Vagina (tissue), 2 donors: ENCODE measurements at regions not wholly inside any gene's neighbourhood (a gene's known extent, or its start where the extent isn't known, plus 50 kb on each side); places are given as distances from the start of the nearest gene placed in this dataset.

ENCODE experiments used
- POLR2A ChIP-seq, 2 donors: fragments of 450-650 bp; IDR thresholded peaks; one replicate each; pipeline ENCODE4 v1.6.1; 2017; ENCODE audit warnings: antibody characterized with exemption in 2 of 2, mild to moderate bottlenecking in 2 of 2, moderate library complexity in 2 of 2
- POLR2AphosphoS5 ChIP-seq, 2 donors: sonication (generic); formaldehyde crosslinking; IDR thresholded peaks; one replicate each; pipeline ENCODE4 v1.9.0; 2017; ENCODE audit warnings: antibody characterized with exemption in 2 of 2, mild to moderate bottlenecking in 2 of 2, low read depth in 1 of 2; ENCODE audit not compliant: insufficient read depth in 1 of 2
- TF ChIP-seq, protein P1 (sequence below), 3 experiments: fragments of 450-650 bp in 2 of 3; fragments of 200-600 bp in 1 of 3; sonication (generic) in 1 of 3; IDR thresholded peaks; one replicate each; pipeline ENCODE4 v1.5.1; 2017 to 2019; ENCODE audit warnings: antibody characterized with exemption in 3 of 3, mild to moderate bottlenecking in 2 of 3, moderate library complexity in 2 of 3

DNA sequence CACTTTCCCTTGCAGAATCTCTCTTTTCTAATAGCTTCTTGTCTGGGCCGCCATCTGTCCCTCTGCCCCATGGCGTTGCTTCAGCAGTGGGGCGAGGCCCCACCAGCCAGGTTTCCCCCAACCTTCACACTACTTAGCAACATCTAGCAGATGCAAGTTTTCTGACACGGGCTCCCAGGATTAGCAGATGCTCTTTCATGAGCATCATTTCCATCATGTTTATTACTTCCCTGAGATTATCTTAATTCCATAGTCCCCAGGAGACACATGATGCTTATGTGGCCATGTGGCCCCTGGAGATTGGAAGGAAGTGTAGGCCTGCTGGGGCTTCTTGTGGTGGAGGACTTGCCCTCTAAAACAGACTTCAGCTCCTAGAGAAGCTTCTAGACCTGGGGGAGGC is 102.0 kb upstream of the MYL2 start:
- TF ChIP-seq, protein P1, sequence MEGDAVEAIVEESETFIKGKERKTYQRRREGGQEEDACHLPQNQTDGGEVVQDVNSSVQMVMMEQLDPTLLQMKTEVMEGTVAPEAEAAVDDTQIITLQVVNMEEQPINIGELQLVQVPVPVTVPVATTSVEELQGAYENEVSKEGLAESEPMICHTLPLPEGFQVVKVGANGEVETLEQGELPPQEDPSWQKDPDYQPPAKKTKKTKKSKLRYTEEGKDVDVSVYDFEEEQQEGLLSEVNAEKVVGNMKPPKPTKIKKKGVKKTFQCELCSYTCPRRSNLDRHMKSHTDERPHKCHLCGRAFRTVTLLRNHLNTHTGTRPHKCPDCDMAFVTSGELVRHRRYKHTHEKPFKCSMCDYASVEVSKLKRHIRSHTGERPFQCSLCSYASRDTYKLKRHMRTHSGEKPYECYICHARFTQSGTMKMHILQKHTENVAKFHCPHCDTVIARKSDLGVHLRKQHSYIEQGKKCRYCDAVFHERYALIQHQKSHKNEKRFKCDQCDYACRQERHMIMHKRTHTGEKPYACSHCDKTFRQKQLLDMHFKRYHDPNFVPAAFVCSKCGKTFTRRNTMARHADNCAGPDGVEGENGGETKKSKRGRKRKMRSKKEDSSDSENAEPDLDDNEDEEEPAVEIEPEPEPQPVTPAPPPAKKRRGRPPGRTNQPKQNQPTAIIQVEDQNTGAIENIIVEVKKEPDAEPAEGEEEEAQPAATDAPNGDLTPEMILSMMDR (IDR thresholded peaks at IDR 0.05), result no peak
- no peak for TF ChIP-seq POLR2A (IDR thresholded peaks at IDR 0.05)
- TF ChIP-seq POLR2AphosphoS5 (IDR thresholded peaks at IDR 0.05; ENCODE audit: insufficient read depth in 1 of 2, low read depth in 1 of 2), result no peak
